ENCODE measurements at regions not wholly inside any gene's neighbourhood (a gene's known extent, or its start where the extent isn't known, plus 50 kb on each side); places are given as distances from the start of the nearest gene placed in this dataset.
"Not testable (repeated sequence)": the region's sequence is repeated elsewhere in the genome, so short reads cannot be mapped to it uniquely, and the experiment has no call there.

DNA sequence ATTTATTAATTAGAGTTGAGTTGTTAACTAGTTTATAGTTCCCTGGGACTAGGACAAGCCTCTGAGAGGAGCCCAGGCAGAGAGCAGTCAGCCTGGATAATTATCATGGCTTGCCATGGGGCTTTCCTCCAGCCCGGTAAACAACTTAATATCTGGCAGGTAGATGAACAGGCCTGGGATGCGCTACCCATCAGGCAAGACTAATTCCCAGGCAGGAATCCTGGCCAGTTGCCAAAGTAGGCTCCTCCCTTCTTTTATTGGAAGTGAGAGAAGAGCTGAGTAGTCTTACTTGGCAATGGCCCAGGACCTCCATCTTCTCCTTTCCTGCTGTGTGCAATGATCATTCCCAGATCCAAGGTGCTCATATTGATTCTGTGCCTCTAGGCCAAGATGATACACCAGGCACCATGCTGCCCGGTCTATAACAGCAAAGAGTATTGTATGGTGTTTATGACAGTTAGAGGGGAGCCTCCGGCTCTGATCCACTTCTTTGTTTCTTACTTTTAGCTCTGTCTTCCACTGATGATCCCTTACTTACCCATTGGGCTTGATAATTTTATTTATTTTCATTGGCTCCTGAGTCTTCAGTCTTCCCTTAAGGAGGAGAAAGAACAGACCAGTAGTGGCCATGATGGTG lies 408.7 kb downstream of the REEP3 start:
- DNase-seq: no peak

DNA sequence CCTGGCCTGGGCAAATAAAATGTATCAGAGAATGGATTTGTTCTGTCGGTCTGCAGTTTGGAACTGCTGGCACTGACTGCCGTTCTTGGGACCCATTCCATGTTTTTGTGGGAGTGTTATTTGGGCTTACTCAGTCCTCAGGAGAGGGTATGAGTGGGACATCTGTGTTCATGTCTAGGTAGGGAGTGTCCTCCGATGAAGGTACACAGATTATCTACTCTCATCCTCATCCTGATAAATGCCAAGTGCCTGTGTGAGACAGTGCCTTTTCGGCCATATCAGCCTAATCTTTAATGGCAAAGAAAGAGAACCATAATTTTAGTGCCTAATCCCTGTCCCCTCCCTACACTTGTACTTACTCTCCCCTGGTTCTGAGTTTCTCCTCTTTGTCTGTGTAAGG lies 409.4 kb downstream of the REEP3 start:
- no peak for DNase-seq

DNA sequence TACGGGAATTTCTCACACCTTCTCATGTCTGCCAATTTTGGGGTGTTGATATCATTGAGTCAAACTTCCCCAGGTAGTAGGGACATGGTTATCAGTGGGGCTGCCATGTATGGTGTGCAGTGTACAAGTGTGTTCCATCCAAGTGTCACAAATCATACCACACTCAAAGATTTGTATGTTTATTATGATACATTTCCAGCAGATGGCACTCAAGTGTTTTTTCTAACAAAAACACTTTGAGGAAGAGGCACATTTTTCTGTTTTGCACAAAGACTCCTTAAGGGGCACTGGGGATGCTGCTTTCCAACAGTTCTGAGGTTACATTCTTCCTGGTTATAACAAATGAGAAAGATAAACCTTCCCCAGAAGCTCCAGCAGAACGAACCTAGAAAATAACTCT lies 414.5 kb downstream of the REEP3 start:
- no peak for DNase-seq

- DNase-seq: no peak
Measured at GRCh38 chr10:63940277-63940922, 419.2 kb downstream of the REEP3 start.

- no peak for DNase-seq
Measured at GRCh38 chr10:63964406-63964805, 443.2 kb downstream of the REEP3 start.

DNA sequence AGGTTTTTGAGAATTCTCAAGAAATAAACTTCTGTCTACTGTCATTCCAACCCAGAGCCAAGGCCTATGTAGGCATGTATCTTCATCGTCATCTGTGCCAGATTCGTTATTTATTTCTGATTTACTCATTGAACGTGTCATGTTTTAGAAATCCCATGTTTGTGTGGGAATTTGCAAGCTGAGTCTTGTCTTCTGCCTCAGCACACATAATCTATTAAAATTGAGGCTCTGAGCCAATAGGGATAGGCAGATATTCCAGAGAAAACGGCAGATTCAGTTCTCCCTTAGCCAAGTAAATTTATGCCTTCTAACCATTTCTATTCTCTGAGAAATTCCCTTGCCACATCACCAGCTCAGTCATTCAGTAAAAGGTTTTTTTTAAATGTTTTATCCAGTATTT lies 444.6 kb downstream of the REEP3 start:
- DNase-seq: no peak

GRCh38 chr10:63972949-63973827 lies 452.0 kb downstream of the REEP3 start:
- DNase-seq: no peak

GRCh38 chr10:63976538-63976937 lies 455.3 kb downstream of the REEP3 start:
- no peak for DNase-seq

DNA sequence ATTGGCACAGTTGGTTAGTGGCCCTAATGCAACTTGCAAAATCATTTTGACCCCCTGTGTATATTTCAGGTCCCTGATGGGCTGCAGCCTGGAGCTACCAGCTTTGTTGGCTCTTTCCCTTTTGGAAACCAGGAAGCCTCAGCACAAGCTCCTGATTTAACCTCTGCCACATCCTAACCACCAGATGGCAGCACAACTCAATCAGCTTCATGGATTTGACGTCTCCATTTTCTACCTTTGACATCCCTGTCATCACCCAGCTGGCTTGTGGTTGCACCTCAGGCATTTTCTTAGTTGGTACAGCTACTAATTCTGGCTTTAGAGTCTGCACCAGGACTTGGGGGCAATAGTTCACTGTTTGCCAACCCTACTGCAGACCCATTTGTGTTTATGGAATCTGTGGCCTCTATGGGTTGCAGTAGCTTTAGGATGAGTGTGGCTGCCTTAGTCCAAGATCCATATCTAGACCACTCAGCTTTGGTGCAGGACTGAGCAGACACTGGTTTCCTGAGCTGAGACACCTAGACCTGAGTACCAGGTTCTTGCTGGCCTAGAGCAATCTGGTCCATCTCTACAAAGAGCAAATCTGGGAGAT lies 456.2 kb downstream of the REEP3 start:
- no peak for DNase-seq

- DNase-seq: not testable (repeated sequence)
Measured at GRCh38 chr10:63980870-63981269, 459.7 kb downstream of the REEP3 start.

DNA sequence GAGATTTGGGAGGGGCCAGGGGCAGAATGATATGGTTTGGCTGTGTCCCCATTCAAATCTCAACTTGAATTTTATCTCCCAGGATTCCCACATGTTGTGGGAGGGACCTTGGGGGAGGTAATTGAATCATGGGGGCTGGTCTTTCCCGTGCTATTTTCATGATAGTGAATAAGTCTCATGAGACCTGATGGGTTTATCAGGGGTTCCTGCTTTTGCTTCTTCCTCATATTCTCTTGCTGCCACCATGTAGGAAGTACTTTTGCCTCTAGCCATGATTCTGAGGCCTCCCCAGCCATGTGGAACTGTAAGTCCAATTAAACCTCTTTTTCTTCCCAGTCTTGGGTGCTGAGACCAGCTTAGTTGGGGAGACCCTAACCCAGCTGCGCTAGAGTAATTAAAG lies 462.9 kb downstream of the REEP3 start:
- DNase-seq: not testable (repeated sequence)

DNA sequence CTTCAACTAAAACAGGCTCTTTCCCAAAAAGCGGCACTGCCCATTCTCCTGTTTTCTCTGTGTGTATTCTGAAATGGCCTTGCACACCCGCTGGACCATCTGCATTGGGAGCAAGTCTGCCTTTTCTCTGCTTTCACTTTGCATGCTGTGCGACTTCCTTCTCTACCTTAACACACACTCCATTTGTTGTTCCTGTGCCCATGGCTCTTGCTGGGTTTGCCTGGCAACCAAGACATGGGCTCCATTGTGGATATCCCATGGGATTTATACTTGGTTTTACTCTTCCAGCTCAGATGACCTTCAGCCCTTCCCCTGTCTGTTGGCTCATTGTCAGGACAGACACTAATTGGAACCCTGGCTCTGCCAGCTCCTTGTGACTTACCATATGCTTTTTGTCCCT lies 465.3 kb downstream of the REEP3 start:
- DNase-seq: no peak

- no peak for DNase-seq
Measured at GRCh38 chr10:63987212-63987611, 466.0 kb downstream of the REEP3 start.

GRCh38 chr10:63994371-63994770 lies 473.2 kb downstream of the REEP3 start:
- no peak for DNase-seq

DNA sequence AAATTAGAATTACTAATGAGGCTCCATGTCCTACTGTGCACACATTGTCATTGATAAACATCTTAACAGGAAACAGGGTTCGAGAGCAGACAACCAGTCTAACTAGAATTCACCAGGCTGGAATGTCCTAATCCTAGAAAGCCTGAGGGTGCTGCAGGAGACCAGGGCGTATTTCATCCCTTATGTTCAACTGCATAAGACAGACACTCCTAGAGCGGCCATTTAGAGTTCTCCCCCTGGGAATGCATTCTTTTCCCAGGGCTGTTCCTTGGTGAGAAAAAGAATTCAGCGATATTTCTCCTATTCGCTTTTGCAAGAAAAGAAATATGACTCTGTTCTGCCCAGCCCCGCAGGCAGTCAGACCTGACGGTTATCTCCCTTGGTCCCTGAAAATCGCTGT lies 486.0 kb downstream of the REEP3 start:
- no peak for DNase-seq

GRCh38 chr10:64010711-64011110 lies 489.5 kb downstream of the REEP3 start:
- no peak for DNase-seq

GRCh38 chr10:64011912-64012714 lies 490.9 kb downstream of the REEP3 start:
- no peak for DNase-seq

- no peak for DNase-seq
Measured at GRCh38 chr10:64014281-64014680, 493.1 kb downstream of the REEP3 start.

DNA sequence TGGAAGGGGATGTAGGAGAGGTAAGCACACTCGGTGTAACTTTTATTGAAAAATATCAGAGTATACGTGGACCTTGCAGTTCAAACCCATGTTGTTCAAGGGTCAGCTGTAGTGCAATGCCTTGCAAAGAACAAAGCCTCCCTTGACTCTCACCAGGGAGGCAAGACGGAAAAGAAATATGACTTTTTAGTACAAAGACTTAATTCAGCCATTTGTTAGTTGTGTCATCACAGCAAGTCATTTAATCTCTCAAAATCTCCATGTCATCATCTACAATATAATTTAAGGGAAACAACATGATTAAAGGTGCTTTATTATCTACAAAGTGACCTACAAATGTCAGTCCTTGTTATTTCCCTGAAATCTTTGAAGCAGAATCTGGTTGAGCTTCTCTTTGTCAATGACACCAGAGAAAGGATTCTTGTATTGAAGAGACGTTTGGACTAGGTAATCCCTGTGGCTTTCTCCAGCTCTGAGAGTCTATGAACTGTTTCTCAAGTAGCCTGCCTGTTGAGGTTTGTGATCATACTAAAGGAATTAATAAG lies 502.8 kb downstream of the REEP3 start:
- DNase-seq: no peak

DNA sequence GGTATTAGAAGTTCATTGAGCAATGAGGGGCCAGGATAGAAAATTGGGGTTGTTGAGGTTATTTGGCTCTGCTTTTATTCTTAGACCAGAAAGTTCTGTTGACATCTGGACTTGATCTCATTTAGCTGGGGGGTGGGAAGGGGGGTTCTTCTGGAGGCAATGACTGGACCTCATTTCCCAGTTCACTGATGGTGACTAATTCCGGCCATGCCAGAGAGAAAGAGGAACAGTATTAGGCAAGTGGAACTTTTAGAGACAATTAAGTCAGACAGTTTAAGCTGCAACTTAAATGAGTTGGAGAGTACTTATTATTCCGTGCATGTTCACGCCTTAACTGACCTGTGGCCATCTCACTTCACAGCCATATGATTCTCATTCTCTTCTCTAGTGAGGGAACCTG lies 512.5 kb downstream of the REEP3 start:
- DNase-seq: no peak

- DNase-seq: no peak
Measured at GRCh38 chr10:64036321-64036930, 515.2 kb downstream of the REEP3 start.

- no peak for DNase-seq
Measured at GRCh38 chr10:64037071-64037661, 516.0 kb downstream of the REEP3 start.

All from CD4-positive, alpha-beta T cell treated with Interleukin-10 for 1 hour (primary cell).